ENCODE measurements at regions not wholly inside any gene's neighbourhood (a gene's known extent, or its start where the extent isn't known, plus 50 kb on each side); places are given as distances from the start of the nearest gene placed in this dataset.

DNA sequence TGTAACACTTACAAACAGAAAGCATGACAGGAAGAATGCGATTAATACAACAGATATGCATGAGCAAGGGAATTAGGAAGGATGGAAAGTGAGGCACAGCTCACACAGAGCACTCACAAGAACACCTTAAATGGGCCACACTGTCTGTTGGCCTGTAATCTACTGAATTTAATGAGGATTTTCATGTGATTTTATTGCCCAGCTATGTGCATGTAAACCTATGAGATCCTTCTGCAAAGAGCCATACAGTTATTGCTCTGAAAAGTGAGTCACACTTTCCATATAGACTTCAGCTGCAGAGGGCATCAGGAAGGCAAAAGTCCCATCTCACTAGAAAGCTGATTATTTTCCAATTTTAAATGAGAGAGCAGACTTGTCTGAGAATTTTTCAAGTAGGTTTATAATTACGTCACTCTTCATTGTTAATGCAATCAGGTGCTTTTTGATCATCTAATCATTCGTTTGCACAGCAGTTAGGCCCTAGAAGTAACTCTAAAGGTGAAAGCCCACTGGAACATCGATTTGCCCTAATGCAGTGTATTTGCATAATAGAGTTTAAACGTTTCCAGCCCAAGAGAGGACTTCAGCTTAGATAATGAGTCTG lies 832.7 kb upstream of the INTU start:
- SMC1A ChIA-PET (ENCODE audit: uncharacterized antibody, unreplicated experiment) = no interaction called here
- DNase-seq (ENCODE audit: low read depth, low spot score) = no peak
- TF ChIP-seq MXI1 (IDR thresholded peaks at IDR 0.05; ENCODE audit: low read depth, low read length) (no peak), PAX8 (IDR thresholded peaks at IDR 0.05) (no peak), ATF7 (IDR thresholded peaks at IDR 0.05; ENCODE audit: low read depth) (peak; percentile 67)
- H3K4me2 ChIP-seq (ENCODE audit: control insufficient read depth, insufficient read depth) = no peak overlapping the region
- H3K79me2 ChIP-seq (ENCODE audit: control insufficient read depth, insufficient read depth, low read length) = no peaks in the 10 kb centered on the region
- H3K36me3 ChIP-seq (ENCODE audit: control insufficient read depth in 2 of 2, insufficient read depth in 2 of 2, low read length in 1 of 2) = no peaks in the 10 kb centered on the region
- RAD21 ChIA-PET (ENCODE audit: unreplicated experiment) = no interaction called here
- POLR2A ChIA-PET = no interaction called here
- FAIRE-seq = no peak
- in situ Hi-C loops (cut with MboI) (no loop called here), intact Hi-C loops (cut with micrococcal nuclease; ENCODE audit: unreplicated experiment) (no loop called here)
- BruUV-seq (replicated peaks) = no TSS peak
- H2AFZ ChIP-seq (ENCODE audit: control insufficient read depth, low read depth, low read length) = no peak overlapping the region
- ATAC-seq = no peak
- WGBS (ENCODE audit: insufficient coverage, insufficient replicate concordance, low lambda C conversion rate, missing lambda C conversion rate) = 3% methylated on average over 5 of the region's 5 CpGs
- H3K27me3 ChIP-seq (replicated peaks in 1 of 2; ENCODE audit: control insufficient read depth in 2 of 2, insufficient read depth in 2 of 2, low read length in 1 of 2) = no peaks in the 10 kb centered on the region
- no peak overlapping the region for H3K27ac ChIP-seq (ENCODE audit: control insufficient read depth, insufficient read depth)
- H3K4me1 ChIP-seq (ENCODE audit: control insufficient read depth, insufficient read depth, low read length) = no peaks in the 10 kb centered on the region
- H3K4me3 ChIP-seq = no peak overlapping the region
- H4K20me1 ChIP-seq (ENCODE audit: control insufficient read depth, insufficient read depth) = no peaks in the 10 kb centered on the region
- CTCF ChIA-PET = interaction anchor here (1.0 kb wide), 1 partner anchor 13 kb away, joined by 3 read pairs; no protein-coding TSS in a partner anchor
- no peak overlapping the region for H3K9ac ChIP-seq (ENCODE audit: control insufficient read depth, insufficient read depth, low read length)
- H3K9me3 ChIP-seq (replicated peaks; ENCODE audit: control insufficient read depth, insufficient read depth, low read length) = no peaks in the 10 kb centered on the region

DNA sequence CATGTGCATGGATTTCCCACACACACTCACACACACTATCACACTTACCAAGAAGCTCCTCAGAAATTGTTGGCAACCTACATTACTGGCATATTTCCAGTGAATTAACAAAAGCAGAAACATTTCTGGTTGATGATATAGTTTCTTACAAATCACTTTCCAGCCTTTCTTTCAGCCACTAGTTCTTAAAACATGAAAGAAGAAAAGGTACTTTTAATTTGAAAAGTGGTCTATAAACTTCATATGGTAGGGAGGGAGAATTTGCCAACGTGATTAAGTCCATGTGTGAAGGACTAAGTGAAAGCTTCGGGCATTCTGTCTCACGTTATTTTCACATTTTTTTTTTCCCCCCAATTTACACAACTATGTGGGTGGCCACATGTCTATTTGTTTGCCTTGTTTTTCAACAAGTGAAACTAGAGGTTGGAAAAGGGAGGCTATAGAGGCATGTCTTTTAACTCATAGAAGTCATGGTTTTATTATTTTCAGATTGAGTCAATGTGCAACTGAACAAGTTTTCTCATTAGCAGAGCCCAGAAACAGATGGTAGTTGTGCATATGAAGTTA lies 832.1 kb upstream of the INTU start:
- H3K27me3 ChIP-seq (replicated peaks in 1 of 2; ENCODE audit: control insufficient read depth in 2 of 2, insufficient read depth in 2 of 2, low read length in 1 of 2) = no peaks in the 10 kb centered on the region
- ChIA-PET SMC1A (ENCODE audit: uncharacterized antibody, unreplicated experiment) (no interaction called here), CTCF (interaction anchor here (0.7 to 1.0 kb wide), 2 partner anchors 12 to 13 kb away, joined by 3 read pairs; no protein-coding TSS in a partner anchor), POLR2A (no interaction called here), RAD21 (ENCODE audit: unreplicated experiment) (no interaction called here)
- WGBS (ENCODE audit: insufficient coverage, insufficient replicate concordance, low lambda C conversion rate, missing lambda C conversion rate) = 8% methylated on average over 3 of the region's 3 CpGs
- H3K4me2 ChIP-seq (ENCODE audit: control insufficient read depth, insufficient read depth) = no peak overlapping the region
- DNase-seq (ENCODE audit: low read depth, low spot score) = no peak
- no peak overlapping the region for H3K27ac ChIP-seq (ENCODE audit: control insufficient read depth, insufficient read depth)
- in situ Hi-C loops (cut with MboI) (no loop called here), intact Hi-C loops (cut with micrococcal nuclease; ENCODE audit: unreplicated experiment) (no loop called here)
- H3K4me3 ChIP-seq = no peak overlapping the region
- H3K9ac ChIP-seq (ENCODE audit: control insufficient read depth, insufficient read depth, low read length) = no peak overlapping the region
- no peaks in the 10 kb centered on the region for H3K79me2 ChIP-seq (ENCODE audit: control insufficient read depth, insufficient read depth, low read length)
- TF ChIP-seq KDM1A (IDR thresholded peaks at IDR 0.05; ENCODE audit: borderline replicate concordance) = no peak
- TF ChIP-seq, protein P1, sequence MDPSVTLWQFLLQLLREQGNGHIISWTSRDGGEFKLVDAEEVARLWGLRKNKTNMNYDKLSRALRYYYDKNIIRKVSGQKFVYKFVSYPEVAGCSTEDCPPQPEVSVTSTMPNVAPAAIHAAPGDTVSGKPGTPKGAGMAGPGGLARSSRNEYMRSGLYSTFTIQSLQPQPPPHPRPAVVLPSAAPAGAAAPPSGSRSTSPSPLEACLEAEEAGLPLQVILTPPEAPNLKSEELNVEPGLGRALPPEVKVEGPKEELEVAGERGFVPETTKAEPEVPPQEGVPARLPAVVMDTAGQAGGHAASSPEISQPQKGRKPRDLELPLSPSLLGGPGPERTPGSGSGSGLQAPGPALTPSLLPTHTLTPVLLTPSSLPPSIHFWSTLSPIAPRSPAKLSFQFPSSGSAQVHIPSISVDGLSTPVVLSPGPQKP (IDR thresholded peaks at IDR 0.05; ENCODE audit: low read depth, low read length) = no peak
- peak; percentile 29; the same call in 1 of the 2 replicates for TF ChIP-seq MTA2 (IDR thresholded peaks at IDR 0.05; ENCODE audit: low read depth)
- peak in 1 of 2 experiments; percentile 13; a peak in 1 of 4 replicates for TF ChIP-seq IKZF2 (IDR thresholded peaks at IDR 0.05)
- TF ChIP-seq, protein P2, sequence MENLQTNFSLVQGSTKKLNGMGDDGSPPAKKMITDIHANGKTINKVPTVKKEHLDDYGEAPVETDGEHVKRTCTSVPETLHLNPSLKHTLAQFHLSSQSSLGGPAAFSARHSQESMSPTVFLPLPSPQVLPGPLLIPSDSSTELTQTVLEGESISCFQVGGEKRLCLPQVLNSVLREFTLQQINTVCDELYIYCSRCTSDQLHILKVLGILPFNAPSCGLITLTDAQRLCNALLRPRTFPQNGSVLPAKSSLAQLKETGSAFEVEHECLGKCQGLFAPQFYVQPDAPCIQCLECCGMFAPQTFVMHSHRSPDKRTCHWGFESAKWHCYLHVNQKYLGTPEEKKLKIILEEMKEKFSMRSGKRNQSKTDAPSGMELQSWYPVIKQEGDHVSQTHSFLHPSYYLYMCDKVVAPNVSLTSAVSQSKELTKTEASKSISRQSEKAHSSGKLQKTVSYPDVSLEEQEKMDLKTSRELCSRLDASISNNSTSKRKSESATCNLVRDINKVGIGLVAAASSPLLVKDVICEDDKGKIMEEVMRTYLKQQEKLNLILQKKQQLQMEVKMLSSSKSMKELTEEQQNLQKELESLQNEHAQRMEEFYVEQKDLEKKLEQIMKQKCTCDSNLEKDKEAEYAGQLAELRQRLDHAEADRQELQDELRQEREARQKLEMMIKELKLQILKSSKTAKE (IDR thresholded peaks at IDR 0.05; ENCODE audit: low read depth, poor library complexity, severe bottlenecking) = no peak
- TF ChIP-seq TAF1 (IDR thresholded peaks at IDR 0.05; ENCODE audit: borderline replicate concordance, low read depth, low read length) = no peak
- TF ChIP-seq FOXM1 (IDR thresholded peaks at IDR 0.05; ENCODE audit: low read depth, low read length) = no peak
- TF ChIP-seq, protein P3, sequence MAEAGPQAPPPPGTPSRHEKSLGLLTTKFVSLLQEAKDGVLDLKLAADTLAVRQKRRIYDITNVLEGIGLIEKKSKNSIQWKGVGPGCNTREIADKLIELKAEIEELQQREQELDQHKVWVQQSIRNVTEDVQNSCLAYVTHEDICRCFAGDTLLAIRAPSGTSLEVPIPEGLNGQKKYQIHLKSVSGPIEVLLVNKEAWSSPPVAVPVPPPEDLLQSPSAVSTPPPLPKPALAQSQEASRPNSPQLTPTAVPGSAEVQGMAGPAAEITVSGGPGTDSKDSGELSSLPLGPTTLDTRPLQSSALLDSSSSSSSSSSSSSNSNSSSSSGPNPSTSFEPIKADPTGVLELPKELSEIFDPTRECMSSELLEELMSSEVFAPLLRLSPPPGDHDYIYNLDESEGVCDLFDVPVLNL (IDR thresholded peaks at IDR 0.05; ENCODE audit: low read depth, low read length) = no peak
- TF ChIP-seq DPF2 (IDR thresholded peaks at IDR 0.05) = no peak
- TF ChIP-seq CBFB (IDR thresholded peaks at IDR 0.05; ENCODE audit: low read depth) = no peak
- no peaks in the 10 kb centered on the region for H3K4me1 ChIP-seq (ENCODE audit: control insufficient read depth, insufficient read depth, low read length)
- peak; percentile 63 for ATAC-seq
- BruUV-seq (replicated peaks) = no TSS peak
- no peaks in the 10 kb centered on the region for H3K9me3 ChIP-seq (replicated peaks; ENCODE audit: control insufficient read depth, insufficient read depth, low read length)
- no peaks in the 10 kb centered on the region for H3K36me3 ChIP-seq (ENCODE audit: control insufficient read depth in 2 of 2, insufficient read depth in 2 of 2, low read length in 1 of 2)
- H2AFZ ChIP-seq (ENCODE audit: control insufficient read depth, low read depth, low read length) = no peak overlapping the region
- FAIRE-seq = no peak
- H4K20me1 ChIP-seq (ENCODE audit: control insufficient read depth, insufficient read depth) = no peaks in the 10 kb centered on the region
